ENCODE measurements at regions not wholly inside any gene's neighbourhood (a gene's known extent, or its start where the extent isn't known, plus 50 kb on each side); places are given as distances from the start of the nearest gene placed in this dataset.

DNA sequence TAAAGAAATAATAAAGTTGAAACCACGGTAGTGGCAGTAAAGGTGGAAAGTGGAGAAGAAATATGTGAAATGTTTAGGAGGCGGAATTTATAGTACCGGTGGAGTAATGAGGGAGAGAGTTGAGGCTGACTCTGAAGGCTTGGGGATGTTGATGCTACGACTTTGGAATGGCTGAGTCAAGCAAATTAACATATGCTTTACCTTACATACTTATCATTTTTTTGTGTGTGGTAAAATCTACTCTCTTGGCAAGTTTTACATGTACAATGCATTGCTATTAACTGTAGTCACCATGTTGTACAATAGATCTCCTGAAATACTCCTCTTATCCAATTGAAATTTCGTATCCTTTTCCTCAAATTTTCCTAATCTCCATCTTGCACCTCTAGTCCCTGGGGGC is 179.0 kb downstream of the TAF11L14 start:
- TF ChIP-seq, protein P1, sequence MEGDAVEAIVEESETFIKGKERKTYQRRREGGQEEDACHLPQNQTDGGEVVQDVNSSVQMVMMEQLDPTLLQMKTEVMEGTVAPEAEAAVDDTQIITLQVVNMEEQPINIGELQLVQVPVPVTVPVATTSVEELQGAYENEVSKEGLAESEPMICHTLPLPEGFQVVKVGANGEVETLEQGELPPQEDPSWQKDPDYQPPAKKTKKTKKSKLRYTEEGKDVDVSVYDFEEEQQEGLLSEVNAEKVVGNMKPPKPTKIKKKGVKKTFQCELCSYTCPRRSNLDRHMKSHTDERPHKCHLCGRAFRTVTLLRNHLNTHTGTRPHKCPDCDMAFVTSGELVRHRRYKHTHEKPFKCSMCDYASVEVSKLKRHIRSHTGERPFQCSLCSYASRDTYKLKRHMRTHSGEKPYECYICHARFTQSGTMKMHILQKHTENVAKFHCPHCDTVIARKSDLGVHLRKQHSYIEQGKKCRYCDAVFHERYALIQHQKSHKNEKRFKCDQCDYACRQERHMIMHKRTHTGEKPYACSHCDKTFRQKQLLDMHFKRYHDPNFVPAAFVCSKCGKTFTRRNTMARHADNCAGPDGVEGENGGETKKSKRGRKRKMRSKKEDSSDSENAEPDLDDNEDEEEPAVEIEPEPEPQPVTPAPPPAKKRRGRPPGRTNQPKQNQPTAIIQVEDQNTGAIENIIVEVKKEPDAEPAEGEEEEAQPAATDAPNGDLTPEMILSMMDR (IDR thresholded peaks at IDR 0.05; ENCODE audit: low read depth, low read length, missing control alignments), result no peak
- DNase-seq (ENCODE audit: low read depth), result no peak
- H3K4me3 ChIP-seq (ENCODE audit: low read depth, low read length), result no peak overlapping the region

DNA sequence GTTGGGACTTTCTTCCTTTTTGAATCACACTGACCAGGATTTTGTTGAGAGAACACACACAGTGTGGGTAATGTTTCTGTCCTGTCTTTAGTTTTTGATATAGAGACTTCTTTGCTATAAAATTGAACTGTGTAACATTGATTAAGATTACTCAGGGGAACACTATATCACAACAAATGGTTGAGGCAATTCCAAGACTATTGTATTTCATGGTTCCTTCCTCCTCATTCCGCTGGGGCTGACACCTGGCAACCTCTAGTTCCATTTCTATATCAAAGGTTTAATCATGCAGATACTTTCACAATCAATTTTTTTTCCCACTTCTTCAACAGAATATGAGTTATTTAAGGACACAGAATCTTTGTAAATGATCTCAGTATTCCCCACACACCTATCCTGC is 182.2 kb downstream of the TAF11L14 start:
- H3K4me3 ChIP-seq (ENCODE audit: low read depth, low read length), result no peak overlapping the region
- TF ChIP-seq, protein P1 (IDR thresholded peaks at IDR 0.05; ENCODE audit: low read depth, low read length, missing control alignments), result no peak
- no peak for DNase-seq (ENCODE audit: low read depth)

GRCh38 chr5:17816944-17817343 is 182.7 kb downstream of the TAF11L14 start:
- TF ChIP-seq, protein P1 (IDR thresholded peaks at IDR 0.05; ENCODE audit: low read depth, low read length, missing control alignments), result no peak
- H3K4me3 ChIP-seq (ENCODE audit: low read depth, low read length), result no peak overlapping the region
- no peak for DNase-seq (ENCODE audit: low read depth)

DNA sequence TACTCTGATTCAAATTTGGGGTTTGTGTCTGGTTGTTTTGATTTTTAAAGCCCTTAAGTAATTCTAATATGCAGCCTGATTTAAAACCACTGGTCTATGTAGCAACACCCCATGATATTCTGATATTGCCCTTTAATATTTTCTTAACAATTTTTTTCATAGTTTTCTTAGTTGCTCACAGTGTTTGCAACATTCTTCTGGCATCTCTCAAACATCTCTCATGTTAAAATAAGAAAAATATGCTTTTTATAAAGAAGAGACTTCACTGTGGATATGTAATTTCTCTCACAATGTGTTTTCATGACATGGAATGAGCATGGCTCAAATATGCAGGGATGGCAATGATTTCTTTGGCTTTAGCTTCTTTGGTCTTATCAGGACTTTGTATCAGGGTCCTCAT is 183.7 kb downstream of the TAF11L14 start:
- H3K4me3 ChIP-seq (ENCODE audit: low read depth, low read length), result no peak overlapping the region
- TF ChIP-seq, protein P1 (IDR thresholded peaks at IDR 0.05; ENCODE audit: low read depth, low read length, missing control alignments), result no peak

DNA sequence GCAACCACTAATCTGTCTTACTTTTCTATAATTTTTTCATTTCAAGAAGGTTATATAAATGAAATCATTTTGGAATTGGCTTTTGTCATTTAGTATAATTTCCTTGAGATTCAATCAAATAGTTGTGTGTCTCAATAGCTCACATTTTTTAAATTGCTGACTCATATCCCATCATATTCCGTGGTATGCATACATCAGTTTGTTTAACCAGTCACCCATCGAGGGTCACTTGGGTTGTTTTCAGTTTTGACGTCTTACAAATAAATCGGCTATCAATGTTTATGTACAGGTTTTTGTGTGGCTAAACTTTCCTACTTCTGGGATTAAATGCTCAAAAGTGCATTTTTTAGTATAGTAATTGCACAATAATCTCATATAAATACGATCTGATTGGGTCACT is 185.5 kb downstream of the TAF11L14 start:
- H3K4me3 ChIP-seq (ENCODE audit: low read depth, low read length), result no peak overlapping the region
- DNase-seq (ENCODE audit: low read depth), result no peak
- TF ChIP-seq, protein P1 (IDR thresholded peaks at IDR 0.05; ENCODE audit: low read depth, low read length, missing control alignments), result no peak

More for the DNA sequence above, 183.7 kb downstream of the TAF11L14 start:
- DNase-seq (ENCODE audit: low read depth), result no peak

DNA sequence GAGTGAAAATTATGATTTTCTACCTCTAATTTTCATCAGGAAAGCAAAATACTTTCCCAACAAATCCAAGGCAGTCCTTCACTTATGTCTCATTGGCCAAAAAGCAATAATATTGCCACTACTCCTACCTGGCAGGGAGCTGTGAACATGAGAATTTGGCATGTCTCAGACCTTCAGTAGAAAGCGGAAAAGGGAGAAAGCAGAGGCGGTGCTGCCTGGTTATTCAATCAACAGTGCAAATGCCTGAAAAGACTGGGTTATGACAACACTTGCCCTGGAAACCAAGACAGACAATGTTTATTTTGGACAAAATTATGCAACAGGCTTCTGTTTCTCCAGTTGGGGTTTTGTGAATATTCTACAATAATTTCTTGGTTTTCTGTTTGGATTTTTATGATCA is 194.4 kb downstream of the TAF11L14 start:
- no peak overlapping the region for H3K4me3 ChIP-seq (ENCODE audit: low read depth, low read length)
- TF ChIP-seq, protein P1 (IDR thresholded peaks at IDR 0.05; ENCODE audit: low read depth, low read length, missing control alignments), result no peak
- DNase-seq (ENCODE audit: low read depth), result no peak

GRCh38 chr5:17829456-17829855 is 195.2 kb downstream of the TAF11L14 start:
- no peak overlapping the region for H3K4me3 ChIP-seq (ENCODE audit: low read depth, low read length)
- TF ChIP-seq, protein P1 (IDR thresholded peaks at IDR 0.05; ENCODE audit: low read depth, low read length, missing control alignments), result no peak
- DNase-seq (ENCODE audit: low read depth), result no peak

Data from GM12864 (cell line).